ENCODE measurements at regions not wholly inside any gene's neighbourhood (a gene's known extent, or its start where the extent isn't known, plus 50 kb on each side); places are given as distances from the start of the nearest gene placed in this dataset.

- no peak for TF ChIP-seq CTCF (IDR thresholded peaks at IDR 0.05; ENCODE audit: control insufficient read depth, insufficient read depth, low read depth, low read length, missing control alignments)
- DNase-seq (ENCODE audit: low read depth): no peak
- H3K4me3 ChIP-seq (ENCODE audit: control insufficient read depth, low read depth, low read length): no peak overlapping the region
Measured at GRCh38 chr13:97866751-97867150, 86.7 kb upstream of the IPO5 start.

GRCh38 chr13:97873398-97873797, 80.1 kb upstream of the IPO5 start:
- no peak for TF ChIP-seq CTCF (IDR thresholded peaks at IDR 0.05; ENCODE audit: control insufficient read depth, insufficient read depth, low read depth, low read length, missing control alignments)
- DNase-seq (ENCODE audit: low read depth): no peak
- H3K4me3 ChIP-seq (ENCODE audit: control insufficient read depth, low read depth, low read length): no peak overlapping the region

- no peak overlapping the region for H3K4me3 ChIP-seq (ENCODE audit: control insufficient read depth, low read depth, low read length)
- DNase-seq (ENCODE audit: low read depth): no peak
- TF ChIP-seq CTCF (IDR thresholded peaks at IDR 0.05; ENCODE audit: control insufficient read depth, insufficient read depth, low read depth, low read length, missing control alignments): no peak
Measured at GRCh38 chr13:97875218-97875617, 78.3 kb upstream of the IPO5 start.

GRCh38 chr13:97875911-97876310, 77.6 kb upstream of the IPO5 start:
- no peak for TF ChIP-seq CTCF (IDR thresholded peaks at IDR 0.05; ENCODE audit: control insufficient read depth, insufficient read depth, low read depth, low read length, missing control alignments)
- H3K4me3 ChIP-seq (ENCODE audit: control insufficient read depth, low read depth, low read length): no peak overlapping the region
- DNase-seq (ENCODE audit: low read depth): no peak

- H3K4me3 ChIP-seq (ENCODE audit: control insufficient read depth, low read depth, low read length): no peak overlapping the region
- DNase-seq (ENCODE audit: low read depth): no peak
- TF ChIP-seq CTCF (IDR thresholded peaks at IDR 0.05; ENCODE audit: control insufficient read depth, insufficient read depth, low read depth, low read length, missing control alignments): no peak
Measured at GRCh38 chr13:97878431-97879375, 74.8 kb upstream of the IPO5 start.

GRCh38 chr13:97879646-97880310, 73.7 kb upstream of the IPO5 start:
- H3K4me3 ChIP-seq (ENCODE audit: control insufficient read depth, low read depth, low read length): peak overlapping the region; percentile 13; the same call in 1 of the 2 replicates
- peak; percentile 77 for DNase-seq (ENCODE audit: low read depth)
- no peak for TF ChIP-seq CTCF (IDR thresholded peaks at IDR 0.05; ENCODE audit: control insufficient read depth, insufficient read depth, low read depth, low read length, missing control alignments)

All from AG09309 (cell line).